ENCODE measurements at regions not wholly inside any gene's neighbourhood (a gene's known extent, or its start where the extent isn't known, plus 50 kb on each side); places are given as distances from the start of the nearest gene placed in this dataset.
A peak's percentile ranks its signal among the peaks of the same experiment; 100 is the strongest.

DNA sequence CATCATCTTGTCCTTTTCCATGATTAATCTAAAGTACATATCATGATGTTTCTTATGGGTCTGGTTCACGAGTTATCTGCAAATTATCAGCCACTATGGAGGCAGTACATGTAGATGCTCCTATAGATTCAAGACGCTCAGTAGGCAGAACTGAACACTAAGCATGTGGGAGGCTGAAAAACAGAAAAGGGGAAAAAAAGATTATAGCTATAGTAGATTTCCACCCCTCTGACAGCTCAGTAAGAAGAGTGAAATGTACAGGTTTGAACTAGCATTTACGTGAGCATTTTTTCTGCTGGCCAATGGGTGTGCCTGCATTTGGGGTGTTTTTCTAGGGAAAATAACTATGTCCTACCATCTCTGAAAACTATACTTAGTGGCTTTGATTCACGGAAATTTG is 308.9 kb downstream of the ZEB2 start:
- DNase-seq = no peak

- DNase-seq = no peak
Observed at GRCh38 chr2:144210076-144210475, 309.8 kb downstream of the ZEB2 start.

- DNase-seq = no peak
Observed at GRCh38 chr2:144208924-144209323, 311.0 kb downstream of the ZEB2 start.

- DNase-seq = no peak
Observed at GRCh38 chr2:144206019-144206418, 313.9 kb downstream of the ZEB2 start.

DNA sequence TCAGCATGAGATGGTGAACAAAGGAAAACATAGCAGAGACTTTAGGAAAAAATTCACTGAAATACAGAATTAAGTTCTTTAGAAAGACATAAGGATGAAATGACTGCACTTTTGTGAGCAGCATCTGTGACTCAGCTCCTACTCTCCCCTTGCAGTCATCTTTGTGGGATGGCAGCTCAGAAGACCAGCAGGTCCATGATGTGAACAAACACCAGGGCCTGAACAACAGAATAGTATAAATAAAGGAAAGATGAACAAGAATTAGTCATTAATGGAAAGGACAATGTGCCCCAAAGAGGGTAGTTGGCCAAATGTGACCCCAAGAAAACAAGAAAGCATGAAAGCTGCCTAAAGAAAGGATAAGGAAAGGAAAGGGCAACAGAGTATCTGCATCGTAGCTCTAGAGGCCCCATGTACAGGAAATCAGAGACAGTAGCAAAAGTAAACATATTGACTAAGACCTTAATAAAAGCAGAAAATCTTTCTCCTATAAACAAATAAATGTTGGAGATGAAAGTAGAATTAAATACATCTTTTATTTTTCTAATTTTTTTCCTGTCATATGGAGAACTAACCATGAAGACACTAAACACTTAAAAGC is 318.0 kb downstream of the ZEB2 start:
- DNase-seq = no peak

- no peak for DNase-seq
Observed at GRCh38 chr2:144201126-144201525, 318.8 kb downstream of the ZEB2 start.

DNA sequence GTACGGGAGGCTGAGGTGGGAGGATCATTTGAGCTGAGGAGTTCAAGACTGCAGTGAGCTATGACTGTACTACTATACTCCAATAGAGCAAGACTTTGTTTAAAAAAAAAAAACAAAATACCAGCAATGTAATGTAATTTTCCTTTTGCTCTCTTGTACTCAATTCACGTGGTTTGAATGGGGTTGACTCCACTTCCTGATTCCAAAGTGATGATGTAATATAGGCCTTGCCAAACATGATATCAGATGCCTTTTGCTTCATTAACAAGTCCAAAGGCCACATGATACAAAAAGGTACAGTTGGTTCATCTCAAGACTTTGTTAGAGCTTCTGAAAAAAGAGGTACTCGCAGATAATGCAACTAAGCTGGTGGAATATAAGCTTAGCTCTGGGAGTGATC is 321.8 kb downstream of the ZEB2 start:
- DNase-seq = no peak

DNA sequence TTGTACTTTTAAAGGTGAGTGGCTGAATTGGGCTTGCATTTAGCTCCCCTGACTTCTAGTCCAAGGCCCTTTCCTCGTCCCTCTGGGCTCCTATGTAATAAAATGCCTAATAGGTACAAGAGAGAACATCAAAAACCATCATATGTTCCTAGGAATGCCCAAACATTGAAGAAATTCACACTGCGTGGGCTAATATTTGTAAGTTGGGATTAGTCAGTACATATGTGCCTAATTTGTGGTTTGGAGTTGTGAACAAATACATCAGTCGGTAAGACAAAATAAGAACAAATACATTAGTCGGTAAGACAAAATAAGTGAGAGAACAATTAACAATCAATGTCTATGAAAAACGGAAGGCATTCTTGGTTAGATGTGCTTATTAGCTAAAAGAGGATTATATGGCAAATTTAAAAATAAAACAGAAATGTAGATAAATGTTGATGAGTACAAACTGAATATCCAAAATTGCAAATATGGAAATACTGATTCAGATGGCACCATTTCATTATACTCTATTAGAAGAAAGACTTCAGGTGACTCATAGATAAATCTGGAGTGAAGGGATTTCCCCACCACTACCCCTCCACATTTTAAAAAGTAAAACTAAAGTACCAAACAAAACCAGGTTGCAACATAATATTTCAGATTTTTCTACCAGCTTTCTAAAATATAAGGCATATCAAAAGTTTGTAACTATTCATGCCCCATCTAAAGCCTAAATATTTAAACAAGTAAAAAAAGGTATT is 325.4 kb downstream of the ZEB2 start:
- no peak for DNase-seq

DNA sequence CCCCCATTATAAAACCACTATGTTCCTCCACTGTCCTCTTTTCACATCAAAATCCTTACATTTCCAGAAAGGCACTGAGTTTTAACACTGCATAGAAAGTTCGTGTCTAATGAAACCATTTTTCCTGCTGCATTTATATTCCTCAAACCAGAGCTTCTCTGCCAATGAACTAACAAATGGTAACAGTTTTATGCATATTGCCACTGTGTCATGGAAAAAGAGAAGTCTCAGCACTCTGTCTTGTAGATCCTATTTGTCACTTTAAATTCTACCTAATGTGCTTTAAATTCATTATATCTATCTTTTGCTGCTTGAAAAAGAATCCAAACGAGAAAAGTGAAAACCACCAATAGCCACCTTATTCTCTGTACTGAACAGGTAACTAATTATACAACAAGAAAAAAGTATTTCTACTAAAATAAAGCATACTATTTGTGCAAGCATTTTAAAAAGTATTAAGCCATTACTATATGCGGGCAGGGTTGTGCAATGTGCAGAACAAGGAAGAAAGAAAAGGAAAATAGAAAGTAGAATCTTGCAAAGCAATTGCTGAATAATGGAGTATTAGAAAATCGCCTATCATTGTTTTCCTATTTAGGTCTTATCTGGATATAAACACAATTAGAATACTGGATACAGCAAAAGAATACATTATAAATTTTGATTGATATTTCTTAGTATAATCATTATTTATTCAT is 328.9 kb downstream of the ZEB2 start:
- DNase-seq = no peak

DNA sequence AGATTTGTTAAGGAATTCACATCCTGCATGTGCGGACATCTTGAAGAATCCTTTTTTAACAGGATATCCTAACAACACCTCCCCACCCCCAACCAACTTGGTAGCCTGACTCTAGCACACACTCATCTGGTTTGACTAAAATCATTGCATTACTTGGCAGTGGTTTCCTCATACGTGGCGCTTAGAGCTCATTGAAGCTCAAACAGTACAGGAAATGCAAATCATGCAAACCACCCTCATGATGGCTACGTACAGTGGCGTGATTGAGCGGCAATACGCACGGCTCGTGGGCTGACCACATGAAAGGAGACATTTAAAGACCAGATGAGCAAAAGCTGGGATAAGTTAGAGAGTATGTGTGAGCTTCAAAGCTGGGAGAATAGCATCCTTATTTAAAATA is 336.2 kb downstream of the ZEB2 start:
- DNase-seq = no peak

- no peak for DNase-seq
Observed at GRCh38 chr2:144181001-144181400, 338.9 kb downstream of the ZEB2 start.

DNA sequence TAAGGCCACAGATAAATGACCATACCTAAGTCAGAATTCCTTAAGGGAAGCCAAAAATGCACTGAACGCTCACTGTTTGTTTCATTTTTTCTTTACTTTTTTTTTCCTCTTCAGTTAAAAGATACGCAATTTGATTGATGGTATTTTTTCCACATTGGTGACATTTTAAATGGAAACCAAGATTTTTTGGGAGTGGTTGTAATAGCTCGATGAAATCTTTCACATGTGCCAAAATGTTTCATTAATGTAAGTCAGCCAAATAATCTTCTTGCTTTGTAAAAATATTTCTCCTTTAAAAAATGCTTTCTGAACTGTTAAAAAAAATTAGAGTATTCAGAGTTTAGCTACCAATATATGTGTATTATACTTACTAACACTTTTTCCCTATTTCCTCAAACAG is 339.8 kb downstream of the ZEB2 start:
- no peak for DNase-seq

DNA sequence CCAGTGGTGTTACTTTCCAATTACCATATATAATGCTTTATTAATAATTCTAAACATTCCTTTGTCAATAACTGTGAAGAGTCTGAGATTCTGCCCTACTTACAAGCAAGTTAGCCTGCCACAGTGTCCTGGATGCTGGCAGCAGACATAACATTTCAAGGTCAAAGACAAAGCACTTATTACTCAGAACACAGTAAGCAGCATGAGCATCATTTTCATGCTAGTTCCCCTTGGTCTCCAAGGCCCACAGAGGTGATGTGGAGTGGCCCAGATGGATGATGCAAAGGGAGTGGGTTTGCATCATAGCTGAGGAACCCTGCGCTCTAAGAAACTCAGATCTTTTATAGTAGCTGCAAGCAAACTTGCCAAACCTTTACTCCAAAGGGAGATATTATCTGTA is 349.7 kb downstream of the ZEB2 start:
- DNase-seq = no peak

DNA sequence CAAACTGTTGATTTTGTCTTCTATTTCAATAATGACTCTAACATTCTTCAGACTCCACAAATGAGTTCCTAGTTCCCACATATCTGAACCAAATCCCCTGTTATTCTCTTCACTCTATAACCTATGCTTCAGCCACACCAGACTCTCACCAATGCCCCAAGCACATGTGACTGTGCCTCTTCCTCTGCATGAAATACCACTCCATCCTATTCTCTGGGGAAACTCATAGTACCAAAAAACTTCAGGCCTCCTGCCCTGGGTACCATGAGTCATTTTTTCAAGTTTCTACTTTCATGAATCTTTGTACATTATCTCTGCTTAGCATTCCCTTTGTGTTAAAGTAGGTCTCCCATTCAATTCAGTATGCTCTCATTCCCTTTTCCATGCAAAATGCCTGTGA is 353.2 kb downstream of the ZEB2 start:
- DNase-seq = no peak

DNA sequence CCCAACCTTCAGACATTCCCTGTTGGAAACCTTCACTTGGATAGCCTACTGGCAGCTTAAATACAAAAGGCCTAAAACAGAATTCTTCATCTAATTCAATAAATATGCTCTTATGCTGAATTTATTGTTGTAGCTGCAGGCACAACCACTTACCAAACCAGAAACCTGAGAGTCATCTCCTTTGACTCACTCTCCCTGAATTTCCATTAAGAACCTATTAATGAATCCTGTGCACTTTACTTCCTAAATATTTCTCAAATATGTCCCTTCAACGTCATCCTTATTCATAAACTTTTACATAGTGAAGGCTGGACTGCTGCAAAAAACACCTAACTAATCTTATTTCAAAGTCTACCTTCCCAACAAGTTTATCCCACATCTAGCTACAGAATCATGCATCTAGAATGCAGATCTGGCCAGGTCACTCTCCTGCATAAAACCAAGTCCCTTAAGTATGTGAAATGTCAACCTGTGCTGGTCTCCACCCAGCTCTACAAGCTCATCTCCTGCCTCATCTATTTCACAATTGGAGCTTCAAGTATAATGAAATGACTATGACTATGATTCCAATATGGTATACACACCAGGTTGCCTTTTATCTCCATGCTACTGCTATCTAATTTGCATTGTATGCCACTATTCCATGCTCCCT is 354.2 kb downstream of the ZEB2 start:
- DNase-seq = no peak

GRCh38 chr2:144163592-144163991 is 356.3 kb downstream of the ZEB2 start:
- DNase-seq = no peak

DNA sequence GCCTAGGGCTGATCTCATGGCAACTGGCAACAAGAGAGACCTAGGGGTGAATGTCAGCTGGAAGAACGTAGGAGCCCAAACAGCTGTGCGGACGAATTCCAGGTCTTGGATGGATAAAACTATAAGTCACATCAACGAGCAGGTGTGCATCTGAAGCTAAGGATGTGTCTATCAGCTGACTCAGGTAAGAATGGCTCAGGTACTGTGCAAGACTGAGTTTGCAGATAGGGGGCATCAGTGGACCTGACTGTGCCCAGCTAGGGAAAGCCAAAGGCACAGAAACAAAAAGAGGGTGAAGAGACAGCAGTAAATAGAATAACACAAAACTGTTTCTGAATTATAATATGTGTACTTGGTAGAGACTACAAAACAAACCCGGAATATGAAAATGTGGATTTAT is 357.3 kb downstream of the ZEB2 start:
- peak; percentile 13 for DNase-seq

- no peak for DNase-seq
Observed at GRCh38 chr2:144161061-144161460, 358.9 kb downstream of the ZEB2 start.

- no peak for DNase-seq
Observed at GRCh38 chr2:144159240-144159639, 360.7 kb downstream of the ZEB2 start.

- no peak for DNase-seq
Observed at GRCh38 chr2:144158096-144158495, 361.8 kb downstream of the ZEB2 start.

- DNase-seq = no peak
Observed at GRCh38 chr2:144156736-144157640, 362.9 kb downstream of the ZEB2 start.

DNA sequence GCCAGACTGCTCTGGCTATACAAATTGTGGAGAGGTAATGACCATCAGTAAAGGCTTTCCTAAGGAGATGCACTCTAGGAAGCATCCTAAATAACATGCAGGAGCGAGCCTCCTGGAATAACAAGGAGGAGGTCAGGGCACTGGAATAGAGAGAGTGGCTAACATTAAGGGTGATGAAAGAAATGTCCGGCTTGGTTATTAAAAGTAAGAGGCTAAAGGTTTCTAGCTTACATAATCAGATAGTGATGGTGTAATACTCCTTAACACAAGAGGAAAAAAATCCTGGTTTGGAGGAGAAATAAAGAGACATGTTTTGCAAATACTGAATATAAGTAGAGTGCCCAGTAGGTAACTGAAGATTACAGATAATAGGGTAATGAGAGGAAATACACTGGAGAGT is 365.7 kb downstream of the ZEB2 start:
- DNase-seq = no peak

DNA sequence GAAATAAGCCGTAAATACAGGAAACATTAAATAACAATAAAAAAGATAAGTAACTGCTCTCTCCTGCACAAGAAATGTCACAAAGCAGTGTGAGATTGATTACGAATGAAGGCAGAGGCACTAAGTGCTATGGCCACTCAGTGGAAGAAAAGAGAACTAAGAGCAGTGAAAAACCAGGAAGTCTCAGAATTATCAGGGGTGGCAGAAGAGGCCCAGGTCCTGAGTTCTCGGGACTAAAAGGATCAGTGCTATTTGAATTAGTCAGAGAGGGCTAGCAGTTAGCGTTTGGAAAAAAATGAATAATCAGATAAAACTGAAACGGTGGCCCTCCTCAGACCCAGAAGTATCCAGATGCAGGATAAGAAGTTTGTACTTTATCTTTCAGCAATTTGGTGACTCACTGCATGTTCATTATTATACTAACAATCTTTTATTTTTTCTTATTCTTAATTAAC is 367.1 kb downstream of the ZEB2 start:
- DNase-seq = no peak
